ENCODE measurements at regions not wholly inside any gene's neighbourhood (a gene's known extent, or its start where the extent isn't known, plus 50 kb on each side); places are given as distances from the start of the nearest gene placed in this dataset.

DNA sequence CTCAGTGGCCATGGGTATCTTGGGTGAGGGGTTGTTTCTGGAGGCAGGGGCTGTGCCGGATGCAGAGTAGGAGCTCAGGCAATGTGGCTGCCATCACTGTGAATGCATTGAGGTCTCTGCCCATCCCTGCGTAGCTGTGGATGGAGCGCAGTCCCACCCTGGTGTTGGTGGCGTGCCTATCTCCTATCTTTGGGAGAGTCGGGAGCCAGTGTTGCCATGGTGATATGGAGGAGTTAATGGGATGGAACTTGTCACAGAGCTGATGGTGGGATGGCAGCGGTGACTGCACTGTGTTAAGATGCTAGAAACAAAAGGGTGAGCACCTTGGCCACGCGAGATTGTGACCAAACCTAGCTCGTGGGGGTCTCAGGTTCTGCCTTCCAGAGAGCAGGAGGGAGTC is 197.3 kb downstream of the MELK start:
- H3K4me1 ChIP-seq (ENCODE audit: control insufficient read depth, insufficient read depth, low read length) = no peaks in the 10 kb centered on the region
- DNase-seq (ENCODE audit: low read depth, low spot score) = no peak
- TF ChIP-seq TCF7L2 (IDR thresholded peaks at IDR 0.05; ENCODE audit: low read depth, low read length) = no peak
- TF ChIP-seq, protein P1, sequence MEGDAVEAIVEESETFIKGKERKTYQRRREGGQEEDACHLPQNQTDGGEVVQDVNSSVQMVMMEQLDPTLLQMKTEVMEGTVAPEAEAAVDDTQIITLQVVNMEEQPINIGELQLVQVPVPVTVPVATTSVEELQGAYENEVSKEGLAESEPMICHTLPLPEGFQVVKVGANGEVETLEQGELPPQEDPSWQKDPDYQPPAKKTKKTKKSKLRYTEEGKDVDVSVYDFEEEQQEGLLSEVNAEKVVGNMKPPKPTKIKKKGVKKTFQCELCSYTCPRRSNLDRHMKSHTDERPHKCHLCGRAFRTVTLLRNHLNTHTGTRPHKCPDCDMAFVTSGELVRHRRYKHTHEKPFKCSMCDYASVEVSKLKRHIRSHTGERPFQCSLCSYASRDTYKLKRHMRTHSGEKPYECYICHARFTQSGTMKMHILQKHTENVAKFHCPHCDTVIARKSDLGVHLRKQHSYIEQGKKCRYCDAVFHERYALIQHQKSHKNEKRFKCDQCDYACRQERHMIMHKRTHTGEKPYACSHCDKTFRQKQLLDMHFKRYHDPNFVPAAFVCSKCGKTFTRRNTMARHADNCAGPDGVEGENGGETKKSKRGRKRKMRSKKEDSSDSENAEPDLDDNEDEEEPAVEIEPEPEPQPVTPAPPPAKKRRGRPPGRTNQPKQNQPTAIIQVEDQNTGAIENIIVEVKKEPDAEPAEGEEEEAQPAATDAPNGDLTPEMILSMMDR (IDR thresholded peaks at IDR 0.05) = no peak
- no peak for TF ChIP-seq SIN3A (IDR thresholded peaks at IDR 0.05; ENCODE audit: borderline replicate concordance, insufficient read depth, low read depth, low read length)
- TF ChIP-seq POLR2AphosphoS5 (IDR thresholded peaks at IDR 0.05; ENCODE audit: low read depth, low read length) = no peak
- TF ChIP-seq, protein P2, sequence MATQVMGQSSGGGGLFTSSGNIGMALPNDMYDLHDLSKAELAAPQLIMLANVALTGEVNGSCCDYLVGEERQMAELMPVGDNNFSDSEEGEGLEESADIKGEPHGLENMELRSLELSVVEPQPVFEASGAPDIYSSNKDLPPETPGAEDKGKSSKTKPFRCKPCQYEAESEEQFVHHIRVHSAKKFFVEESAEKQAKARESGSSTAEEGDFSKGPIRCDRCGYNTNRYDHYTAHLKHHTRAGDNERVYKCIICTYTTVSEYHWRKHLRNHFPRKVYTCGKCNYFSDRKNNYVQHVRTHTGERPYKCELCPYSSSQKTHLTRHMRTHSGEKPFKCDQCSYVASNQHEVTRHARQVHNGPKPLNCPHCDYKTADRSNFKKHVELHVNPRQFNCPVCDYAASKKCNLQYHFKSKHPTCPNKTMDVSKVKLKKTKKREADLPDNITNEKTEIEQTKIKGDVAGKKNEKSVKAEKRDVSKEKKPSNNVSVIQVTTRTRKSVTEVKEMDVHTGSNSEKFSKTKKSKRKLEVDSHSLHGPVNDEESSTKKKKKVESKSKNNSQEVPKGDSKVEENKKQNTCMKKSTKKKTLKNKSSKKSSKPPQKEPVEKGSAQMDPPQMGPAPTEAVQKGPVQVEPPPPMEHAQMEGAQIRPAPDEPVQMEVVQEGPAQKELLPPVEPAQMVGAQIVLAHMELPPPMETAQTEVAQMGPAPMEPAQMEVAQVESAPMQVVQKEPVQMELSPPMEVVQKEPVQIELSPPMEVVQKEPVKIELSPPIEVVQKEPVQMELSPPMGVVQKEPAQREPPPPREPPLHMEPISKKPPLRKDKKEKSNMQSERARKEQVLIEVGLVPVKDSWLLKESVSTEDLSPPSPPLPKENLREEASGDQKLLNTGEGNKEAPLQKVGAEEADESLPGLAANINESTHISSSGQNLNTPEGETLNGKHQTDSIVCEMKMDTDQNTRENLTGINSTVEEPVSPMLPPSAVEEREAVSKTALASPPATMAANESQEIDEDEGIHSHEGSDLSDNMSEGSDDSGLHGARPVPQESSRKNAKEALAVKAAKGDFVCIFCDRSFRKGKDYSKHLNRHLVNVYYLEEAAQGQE (IDR thresholded peaks at IDR 0.05; ENCODE audit: insufficient read depth in 1 of 2, low read depth in 2 of 2, low read length in 1 of 2) = no peak
- intact Hi-C loops (cut with micrococcal nuclease; ENCODE audit: unreplicated experiment) = no loop called here
- ChIA-PET POLR2A (no interaction called here), CTCF (no interaction called here)
- ATAC-seq = no peak
- in situ Hi-C loops (cut with HindIII; ENCODE audit: low pct_unique_long_range_greater_than_20kb, low sequenced_read_pairs) = no loop called here
- no TSS peak for BruUV-seq (replicated peaks)
- H3K4me3 ChIP-seq (ENCODE audit: low read depth in 2 of 2, low read length in 2 of 2) = no peak overlapping the region
- no peaks in the 10 kb centered on the region for H3K9me3 ChIP-seq (ENCODE audit: control insufficient read depth, insufficient read depth, low read depth, low read length)
- H3K27ac ChIP-seq (ENCODE audit: low read length) = no peak overlapping the region
- no peaks in the 10 kb centered on the region for H3K36me3 ChIP-seq (ENCODE audit: control insufficient read depth, insufficient read depth, low read length)
- H3K27me3 ChIP-seq (ENCODE audit: control insufficient read depth, insufficient read depth, low read length) = peaks cover 54% of the 10 kb centered on the region

DNA sequence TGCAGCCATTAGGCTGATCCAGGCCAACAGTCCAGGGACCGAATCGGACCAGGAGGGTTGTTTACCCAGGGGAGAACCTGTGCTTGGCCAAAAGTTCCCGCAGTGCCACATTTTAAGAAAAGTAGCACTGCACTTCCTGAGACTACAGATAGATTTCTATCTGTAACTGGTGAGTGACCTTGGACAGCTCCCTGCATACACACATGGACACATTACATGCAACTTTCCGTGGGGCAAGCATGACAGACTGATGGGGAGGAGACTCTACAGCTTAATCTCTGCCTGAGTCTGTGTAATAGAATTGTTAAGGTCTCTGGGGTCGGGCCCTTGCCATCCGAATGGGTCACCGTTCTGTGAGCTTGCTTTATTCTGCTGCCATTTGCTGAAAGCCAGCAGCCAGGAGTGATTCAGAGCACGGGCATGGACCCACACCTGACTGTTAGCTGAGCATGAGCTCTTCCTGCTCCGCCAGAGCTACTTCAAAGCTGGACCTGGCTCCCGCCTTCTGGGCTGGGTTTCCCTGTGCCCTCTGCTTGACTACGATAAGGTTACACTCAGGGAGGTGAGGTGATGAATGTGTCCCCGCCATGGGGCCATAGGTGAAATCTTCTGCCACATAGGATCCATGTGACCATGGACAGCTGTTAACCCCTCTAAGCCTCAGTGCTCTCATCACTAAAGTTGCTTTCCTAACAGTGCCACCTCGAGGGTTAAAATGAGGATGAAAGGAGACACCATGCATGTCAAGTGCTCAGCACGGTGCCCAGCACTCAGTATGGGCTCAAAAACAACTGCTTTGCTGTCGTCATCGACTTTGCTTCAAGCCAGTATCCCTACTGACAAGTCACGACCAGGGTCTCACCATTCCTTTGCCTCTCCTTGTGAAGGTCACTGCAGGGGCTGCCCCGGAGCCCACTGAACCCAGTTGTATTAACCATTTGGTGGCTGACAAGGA is 200.0 kb downstream of the MELK start:
- CTCF ChIA-PET = no interaction called here
- POLR2A ChIA-PET = no interaction called here
- Histone ChIP-seq H3K27me3 (ENCODE audit: control insufficient read depth, insufficient read depth, low read length) (peaks cover 65% of the 10 kb centered on the region), H3K4me1 (ENCODE audit: control insufficient read depth, insufficient read depth, low read length) (0 out of 2 replicates have a peak, but pooled peaks cover 3% of the 10 kb centered on the region), H3K27ac (ENCODE audit: low read length) (no peak overlapping the region), H3K4me3 (ENCODE audit: low read depth in 2 of 2, low read length in 2 of 2) (no peak overlapping the region), H3K36me3 (ENCODE audit: control insufficient read depth, insufficient read depth, low read length) (no peaks in the 10 kb centered on the region), H3K9me3 (ENCODE audit: control insufficient read depth, insufficient read depth, low read depth, low read length) (no peaks in the 10 kb centered on the region)
- in situ Hi-C loops (cut with HindIII; ENCODE audit: low pct_unique_long_range_greater_than_20kb, low sequenced_read_pairs) (no loop called here), intact Hi-C loops (cut with micrococcal nuclease; ENCODE audit: unreplicated experiment) (no loop called here)
- ATAC-seq (peak; percentile 21), DNase-seq (ENCODE audit: low read depth, low spot score) (no peak)
- no TSS peak for BruUV-seq (replicated peaks)
- TF ChIP-seq SIN3A (IDR thresholded peaks at IDR 0.05; ENCODE audit: borderline replicate concordance, insufficient read depth, low read depth, low read length) (no peak), POLR2AphosphoS5 (IDR thresholded peaks at IDR 0.05; ENCODE audit: low read depth, low read length) (no peak), TCF7L2 (IDR thresholded peaks at IDR 0.05; ENCODE audit: low read depth, low read length) (no peak)
- TF ChIP-seq, protein P1 (IDR thresholded peaks at IDR 0.05) = no peak
- TF ChIP-seq, protein P2 (IDR thresholded peaks at IDR 0.05; ENCODE audit: insufficient read depth in 1 of 2, low read depth in 2 of 2, low read length in 1 of 2) = peak in 1 of 2 experiments; percentile 88; a peak in 2 of 4 replicates
